OCI-LY7 (cell line): ENCODE measurements at regions not wholly inside any gene's neighbourhood (a gene's known extent, or its start where the extent isn't known, plus 50 kb on each side); places are given as distances from the start of the nearest gene placed in this dataset.

Experiments
- BruUV-seq: library from RNA; stranded (reverse); fragments of 400-500 nt; replicated peaks from 2 replicates; lab custom pipeline; 2021; lab: Mats Ljungman, UMichigan
- CTCF ChIA-PET: fragments of 300-600 bp; sonication (Branson Sonifier 250); formaldehyde crosslinking; loops from one replicate; lab custom pipeline; 2022; ENCODE audit warnings: antibody characterized with exemption; ENCODE audit not compliant: unreplicated experiment; lab: Charles Lee
- POLR2A ChIA-PET: fragments of 300-600 bp; sonication (Branson Sonifier 250); formaldehyde crosslinking; loops from one replicate; lab custom pipeline; 2022; ENCODE audit warnings: antibody characterized with exemption; lab: Charles Lee
- DNase-seq: peaks from one replicate; pipeline ENCODE4 v3.0.0-alpha.2; 2015; ENCODE audit warnings: low spot score
- H2AFZ ChIP-seq: fragments of 200-600 bp; sonication (generic), shearing (Covaris generic); 2 replicates; pipeline ENCODE4 v1.6.1; 2014; ENCODE audit warnings: mild to moderate bottlenecking, antibody characterized with exemption, low read length, moderate library complexity
- H3K27ac ChIP-seq: fragments of 200-600 bp; sonication (generic); 2 replicates; pipeline ENCODE4 v1.5.1; 2014; ENCODE audit warnings: mixed run types, low read depth, mild to moderate bottlenecking, moderate library complexity, low read length, inconsistent platforms; ENCODE audit not compliant: poor library complexity, severe bottlenecking
- H3K36me3 ChIP-seq: fragments of 200-600 bp; sonication (generic); 2 replicates; pipeline ENCODE4 v1.6.1; 2014; ENCODE audit warnings: mild to moderate bottlenecking, antibody characterized with exemption, low read length, moderate library complexity, mixed read lengths; ENCODE audit not compliant: insufficient read depth
- H3K4me1 ChIP-seq: fragments of 200-600 bp; sonication (generic); 2 replicates; pipeline ENCODE4 v1.5.1; 2014; ENCODE audit warnings: mild to moderate bottlenecking, low read length; ENCODE audit not compliant: insufficient read depth, poor library complexity, severe bottlenecking
- H3K4me2 ChIP-seq: fragments of 200-600 bp; sonication (generic); 2 replicates; pipeline ENCODE4 v1.6.1; 2014; ENCODE audit warnings: mild to moderate bottlenecking, low read length
- H3K4me3 ChIP-seq: fragments of 200-600 bp; sonication (generic); 2 replicates; pipeline ENCODE4 v1.5.1; 2014; ENCODE audit warnings: mild to moderate bottlenecking, low read depth, low read length; ENCODE audit not compliant: poor library complexity, severe bottlenecking
- H3K79me2 ChIP-seq: fragments of 200-600 bp; sonication (generic); 2 replicates; pipeline ENCODE4 v1.6.1; 2016; ENCODE audit warnings: low read depth, mild to moderate bottlenecking, low read length, moderate library complexity, mixed read lengths; ENCODE audit not compliant: insufficient read depth
- H3K9me2 ChIP-seq: fragments of 200-600 bp; sonication (generic); 2 replicates; pipeline ENCODE4 v1.6.1; 2016; ENCODE audit warnings: mild to moderate bottlenecking, low read length, mixed read lengths; ENCODE audit not compliant: insufficient read depth
- H3K9me3 ChIP-seq: fragments of 200-600 bp; sonication (generic); 2 replicates; pipeline ENCODE4 v1.6.1; 2014; ENCODE audit warnings: mild to moderate bottlenecking, mixed run types, low read length, mixed read lengths
- H4K20me1 ChIP-seq: fragments of 200-600 bp; sonication (generic); 2 replicates; pipeline ENCODE4 v1.6.1; 2014; ENCODE audit warnings: mild to moderate bottlenecking, antibody characterized with exemption, low read length, moderate library complexity, mixed read lengths; ENCODE audit not compliant: insufficient read depth
- EZH2phosphoT487 ChIP-seq: fragments of 200-600 bp; sonication (generic); IDR thresholded peaks from 2 replicates; pipeline ENCODE4 v1.6.1; 2018; ENCODE audit warnings: low read depth, borderline replicate concordance, mild to moderate bottlenecking, mixed run types, antibody characterized with exemption, low read length, moderate library complexity, mixed read lengths
- intact Hi-C: fragments of 100-400 bp; cut with micrococcal nuclease; formaldehyde crosslinking; loops from one replicate; pipeline ENCODE4 v1.10.0; 2022; ENCODE audit not compliant: unreplicated experiment
- TF ChIP-seq, protein P1 (sequence below): fragments of 200-600 bp; sonication (generic); conservative IDR thresholded peaks from 2 replicates; pipeline ENCODE4 v1.5.1; 2014; ENCODE audit warnings: mild to moderate bottlenecking, antibody characterized with exemption, low read length, moderate library complexity, mixed read lengths

DNA sequence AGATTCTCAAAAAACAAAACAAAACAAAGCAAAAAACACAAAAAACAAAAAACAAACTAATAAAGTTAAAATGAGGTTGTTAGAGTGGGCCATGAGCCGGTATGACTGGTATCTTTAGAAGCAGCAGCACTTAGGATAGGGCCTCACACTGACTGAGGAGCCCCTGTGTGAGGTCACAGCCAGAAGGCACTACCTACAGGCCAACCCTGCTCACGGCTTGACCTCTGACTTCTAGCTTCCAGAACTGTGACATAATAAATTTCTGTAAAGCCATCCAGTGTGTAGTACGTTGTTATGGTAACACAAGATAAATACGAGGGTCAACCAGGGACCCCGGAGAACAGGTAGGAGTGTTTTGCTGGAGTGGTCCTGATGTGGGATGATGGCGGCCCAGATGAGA, 629.6 kb downstream of the VRK1 start:
- POLR2A ChIA-PET: no interaction called here
- no peaks in the 10 kb centered on the region for H4K20me1 ChIP-seq
- H3K4me3 ChIP-seq: no peak overlapping the region
- no TSS peak for BruUV-seq
- TF ChIP-seq, protein P1, sequence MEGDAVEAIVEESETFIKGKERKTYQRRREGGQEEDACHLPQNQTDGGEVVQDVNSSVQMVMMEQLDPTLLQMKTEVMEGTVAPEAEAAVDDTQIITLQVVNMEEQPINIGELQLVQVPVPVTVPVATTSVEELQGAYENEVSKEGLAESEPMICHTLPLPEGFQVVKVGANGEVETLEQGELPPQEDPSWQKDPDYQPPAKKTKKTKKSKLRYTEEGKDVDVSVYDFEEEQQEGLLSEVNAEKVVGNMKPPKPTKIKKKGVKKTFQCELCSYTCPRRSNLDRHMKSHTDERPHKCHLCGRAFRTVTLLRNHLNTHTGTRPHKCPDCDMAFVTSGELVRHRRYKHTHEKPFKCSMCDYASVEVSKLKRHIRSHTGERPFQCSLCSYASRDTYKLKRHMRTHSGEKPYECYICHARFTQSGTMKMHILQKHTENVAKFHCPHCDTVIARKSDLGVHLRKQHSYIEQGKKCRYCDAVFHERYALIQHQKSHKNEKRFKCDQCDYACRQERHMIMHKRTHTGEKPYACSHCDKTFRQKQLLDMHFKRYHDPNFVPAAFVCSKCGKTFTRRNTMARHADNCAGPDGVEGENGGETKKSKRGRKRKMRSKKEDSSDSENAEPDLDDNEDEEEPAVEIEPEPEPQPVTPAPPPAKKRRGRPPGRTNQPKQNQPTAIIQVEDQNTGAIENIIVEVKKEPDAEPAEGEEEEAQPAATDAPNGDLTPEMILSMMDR: 0 out of 2 replicates have a peak, but pooled peaks have one; percentile 12
- no peak for TF ChIP-seq EZH2phosphoT487
- no peaks in the 10 kb centered on the region for H3K9me3 ChIP-seq
- no peak for DNase-seq
- H3K27ac ChIP-seq: no peak overlapping the region
- intact Hi-C loops: no loop called here
- H3K4me1 ChIP-seq: no peaks in the 10 kb centered on the region
- CTCF ChIA-PET: no interaction called here
- H3K4me2 ChIP-seq: no peak overlapping the region
- no peaks in the 10 kb centered on the region for H3K9me2 ChIP-seq
- no peaks in the 10 kb centered on the region for H3K79me2 ChIP-seq
- no peak overlapping the region for H2AFZ ChIP-seq
- H3K36me3 ChIP-seq: no peaks in the 10 kb centered on the region

DNA sequence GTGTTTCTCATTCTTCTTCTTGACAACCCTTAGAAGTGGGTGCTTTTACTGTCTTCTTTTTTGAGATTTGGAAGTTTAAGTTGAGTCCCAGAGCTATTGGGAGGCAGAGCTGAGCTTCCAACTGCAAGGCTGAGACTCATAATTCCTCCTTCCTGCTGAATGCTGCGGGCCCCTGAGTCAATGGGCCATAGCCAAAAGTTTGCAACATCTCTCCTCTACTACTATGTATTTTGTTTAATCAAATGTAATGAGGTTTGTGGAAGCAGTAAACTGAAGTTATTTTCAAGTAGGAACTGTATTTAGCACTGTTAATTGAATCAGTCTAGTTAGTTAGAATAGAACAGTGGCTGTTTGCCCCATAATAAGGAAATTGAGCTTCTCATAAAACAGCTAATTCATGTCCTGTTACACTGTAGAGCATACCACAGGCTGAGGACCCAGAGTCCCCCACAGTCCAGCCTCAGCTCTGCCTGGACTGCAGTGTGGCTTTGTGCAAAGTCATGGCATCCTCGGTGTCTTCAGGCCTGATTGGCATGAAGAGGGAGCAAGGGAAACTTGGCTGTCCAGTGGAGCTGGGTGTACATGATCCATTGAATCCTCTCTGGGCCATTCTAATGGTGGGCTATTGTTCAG, 631.7 kb downstream of the VRK1 start:
- no peaks in the 10 kb centered on the region for H3K9me2 ChIP-seq
- POLR2A ChIA-PET: no interaction called here
- no peaks in the 10 kb centered on the region for H3K9me3 ChIP-seq
- no peak for DNase-seq
- no peaks in the 10 kb centered on the region for H3K79me2 ChIP-seq
- no peak overlapping the region for H3K4me3 ChIP-seq
- H3K4me1 ChIP-seq: no peaks in the 10 kb centered on the region
- H3K27ac ChIP-seq: no peak overlapping the region
- no peak overlapping the region for H3K4me2 ChIP-seq
- no peaks in the 10 kb centered on the region for H3K36me3 ChIP-seq
- CTCF ChIA-PET: no interaction called here
- intact Hi-C loops: no loop called here
- H2AFZ ChIP-seq: no peak overlapping the region
- TF ChIP-seq, protein P1: no peak
- no peak for TF ChIP-seq EZH2phosphoT487
- H4K20me1 ChIP-seq: no peaks in the 10 kb centered on the region
- no TSS peak for BruUV-seq

DNA sequence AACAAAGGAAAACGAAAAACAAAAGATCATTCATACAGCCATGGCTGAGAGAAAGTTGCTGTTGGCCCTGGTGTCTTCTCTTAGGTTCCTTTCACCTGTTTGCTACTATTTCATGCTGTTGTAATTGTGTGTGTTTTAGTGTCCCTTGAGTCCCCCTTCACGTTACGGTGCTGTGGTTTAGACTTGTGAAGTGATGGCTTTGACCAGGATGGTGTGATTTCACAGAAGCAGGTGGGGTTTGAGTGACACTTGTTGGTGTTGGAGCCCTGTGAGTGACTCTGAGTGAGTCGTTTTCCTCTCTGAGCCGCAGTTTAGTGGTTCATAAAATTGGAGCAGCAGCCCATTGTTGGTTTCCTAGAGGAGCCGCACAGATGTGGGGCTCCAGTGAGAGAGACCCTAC, 635.4 kb downstream of the VRK1 start:
- Histone ChIP-seq H3K36me3 (no peaks in the 10 kb centered on the region), H4K20me1 (no peaks in the 10 kb centered on the region), H3K9me2 (no peaks in the 10 kb centered on the region), H3K4me2 (no peak overlapping the region), H3K79me2 (no peaks in the 10 kb centered on the region), H2AFZ (no peak overlapping the region), H3K4me1 (no peaks in the 10 kb centered on the region), H3K4me3 (no peak overlapping the region), H3K27ac (no peak overlapping the region), H3K9me3 (no peaks in the 10 kb centered on the region)
- no peak for TF ChIP-seq EZH2phosphoT487
- TF ChIP-seq, protein P1: no peak
- ChIA-PET POLR2A (interaction anchor here (0.6 kb wide), 1 partner anchor 21 kb away, joined by 4 read pairs; no protein-coding TSS in a partner anchor), CTCF (no interaction called here)
- BruUV-seq: no TSS peak
- intact Hi-C loops: no loop called here
- DNase-seq: no peak
